SH-SY5Y (cell line): ENCODE measurements at regions not wholly inside any gene's neighbourhood (a gene's known extent, or its start where the extent isn't known, plus 50 kb on each side); places are given as distances from the start of the nearest gene placed in this dataset.

ENCODE experiments used
- GATA2 ChIP-seq: IDR thresholded peaks from 2 replicates; pipeline ENCODE4 v1.6.1; 2011; ENCODE audit warnings: mild to moderate bottlenecking, low read depth, low read length
- GATA3 ChIP-seq: IDR thresholded peaks from 2 replicates; pipeline ENCODE4 v1.6.1; 2011; ENCODE audit warnings: low read depth, mild to moderate bottlenecking, low read length, moderate library complexity

- TF ChIP-seq GATA2: no peak
- TF ChIP-seq GATA3: no peak
Measured at GRCh38 chr1:57674801-57675200, 250.9 kb upstream of the DAB1 start.
